Colon (tissue), 2 donors: ENCODE measurements at regions not wholly inside any gene's neighbourhood (a gene's known extent, or its start where the extent isn't known, plus 50 kb on each side); places are given as distances from the start of the nearest gene placed in this dataset.
"Not testable (repeated sequence)": the region's sequence is repeated elsewhere in the genome, so short reads cannot be mapped to it uniquely, and the experiment has no call there.

Experiments used
- FAIRE-seq: peaks from 2 replicates; lab custom pipeline; 2012; peaks lifted over from hg19 to GRCh38; lab: Jason Lieb, UNC
- donor health status: control.
- donor health status: control.

DNA sequence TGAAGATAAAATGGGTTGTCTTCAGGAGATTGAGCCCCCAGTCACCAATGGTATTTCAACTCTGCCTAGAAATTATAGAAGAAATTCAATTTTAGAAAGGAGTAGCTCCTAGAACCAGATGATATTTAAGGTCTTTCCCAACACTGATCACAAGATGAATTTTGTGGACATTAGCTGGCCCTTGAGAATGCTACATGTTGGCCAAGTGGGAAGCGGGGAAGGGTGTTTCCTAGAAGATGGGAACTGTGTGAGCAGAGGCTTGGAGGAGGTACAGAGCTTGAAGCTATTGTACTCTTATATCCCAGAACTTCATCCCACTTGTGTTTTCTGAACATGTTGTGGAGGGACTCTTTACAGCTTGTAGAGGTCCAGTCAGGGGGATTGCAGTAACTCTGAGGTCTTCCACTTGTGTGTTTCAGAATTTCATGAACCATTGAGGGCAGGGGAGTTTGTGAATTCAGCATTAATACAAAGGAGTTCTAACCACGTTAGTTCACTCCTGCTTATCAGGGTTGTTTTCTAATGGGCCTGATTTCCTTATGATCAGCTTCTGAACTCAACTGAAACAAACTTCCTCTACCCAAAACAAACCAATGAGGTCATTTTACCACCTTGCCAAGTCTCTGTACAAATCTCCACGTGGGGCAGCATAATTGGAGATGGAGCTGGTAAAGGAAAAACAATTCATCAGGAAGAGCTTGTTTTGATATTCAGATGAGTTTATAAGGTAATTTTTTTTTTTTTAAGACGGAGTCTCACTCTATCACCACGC is 152.6 kb upstream of the TPM1 start:
- no peak for FAIRE-seq

DNA sequence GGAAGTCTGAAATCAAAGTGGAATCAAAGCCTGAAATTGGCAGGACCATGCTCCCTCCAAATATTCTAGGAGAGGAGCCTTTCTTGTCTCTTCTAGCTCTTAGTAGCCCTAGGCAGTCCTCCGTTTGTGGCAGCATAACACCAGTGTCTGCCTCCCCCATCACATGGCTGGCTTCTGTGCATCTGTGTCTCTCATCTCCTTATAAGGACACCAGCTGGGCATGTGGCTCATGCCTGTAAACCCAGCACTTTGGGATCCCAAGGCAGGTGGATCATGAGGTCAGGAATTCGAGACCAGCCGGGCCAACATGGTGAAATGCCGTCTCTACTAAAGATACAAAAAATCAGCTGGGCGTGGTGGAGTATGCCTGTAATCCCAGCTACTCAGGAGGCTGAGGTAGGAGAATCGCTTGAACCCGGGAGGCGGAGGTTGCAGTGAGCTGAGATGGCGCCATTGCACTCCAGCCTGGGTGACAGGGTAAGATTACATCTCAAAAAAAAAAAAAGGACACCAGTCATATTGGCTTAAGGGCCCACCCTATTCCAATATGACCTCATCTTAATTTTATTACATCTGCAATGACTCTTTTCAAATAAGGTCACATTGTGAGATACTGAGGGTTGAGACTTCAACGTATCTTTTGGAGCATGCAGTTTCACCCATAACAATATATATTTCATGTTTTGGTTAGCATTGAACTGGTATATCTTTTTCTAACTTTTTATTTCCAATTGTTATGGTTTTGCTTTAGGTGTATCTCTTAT is 148.0 kb upstream of the TPM1 start:
- no peak for FAIRE-seq

DNA sequence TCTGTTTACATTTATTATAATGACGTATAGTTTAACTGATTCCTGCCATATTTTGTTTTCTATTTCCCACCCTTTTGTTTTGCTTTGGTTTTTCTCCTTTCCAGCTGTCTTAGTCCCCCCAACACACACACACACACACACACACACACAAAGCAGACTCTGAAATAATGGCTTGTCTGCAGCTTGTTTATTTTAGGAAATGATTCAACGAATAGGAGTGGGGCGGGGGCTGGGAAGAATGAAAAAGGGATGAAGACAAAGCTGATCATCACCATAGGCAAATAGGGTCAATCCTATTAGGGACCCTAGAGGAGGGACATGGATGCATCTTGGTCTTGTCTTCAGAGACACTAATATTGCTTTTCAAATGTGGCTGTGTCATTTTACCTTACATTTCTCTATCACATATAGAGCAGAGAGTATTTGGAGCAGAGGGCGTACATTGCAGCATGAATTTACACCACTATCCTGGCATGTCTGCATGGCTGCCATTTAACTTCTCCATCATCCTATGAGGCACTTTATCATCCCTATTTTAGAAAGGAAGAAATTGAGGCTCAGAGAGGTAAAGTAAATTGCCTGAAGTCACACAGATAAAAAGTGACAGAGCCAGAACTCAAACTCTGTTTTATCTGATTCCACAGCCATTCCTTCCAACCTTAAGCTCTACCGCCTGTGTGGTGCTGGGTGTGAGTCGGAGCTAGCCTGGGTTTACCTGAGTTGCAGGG is 147.2 kb upstream of the TPM1 start:
- FAIRE-seq = no peak

- FAIRE-seq = no peak
These were observed 146.6 kb upstream of the TPM1 start for GRCh38 chr15:62895905-62896316.

DNA sequence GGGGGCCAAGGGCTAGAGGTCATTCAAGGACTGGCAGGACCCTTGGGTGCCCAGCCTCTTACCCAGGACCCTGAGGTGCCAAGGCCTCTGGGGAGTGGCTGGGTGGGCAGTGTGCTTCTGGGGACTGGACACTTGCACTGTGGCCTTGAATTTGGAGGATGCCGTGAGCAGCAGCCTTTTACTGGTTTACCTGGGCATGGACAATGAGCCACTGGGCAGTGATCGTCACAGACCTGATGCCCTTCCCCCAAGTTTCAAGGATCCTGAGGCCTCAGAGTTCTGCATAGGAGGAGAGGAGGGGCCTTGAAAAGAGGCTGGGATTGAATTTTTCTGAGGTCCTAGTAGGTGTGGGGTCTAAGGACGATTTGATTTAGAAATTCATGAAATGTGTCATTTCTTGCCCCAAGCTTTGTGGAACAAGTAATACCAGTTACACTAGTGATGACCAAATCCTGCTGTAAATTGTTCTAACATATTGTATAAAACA is 146.1 kb upstream of the TPM1 start:
- FAIRE-seq = no peak

GRCh38 chr15:62896969-62897486 is 145.5 kb upstream of the TPM1 start:
- no peak for FAIRE-seq

DNA sequence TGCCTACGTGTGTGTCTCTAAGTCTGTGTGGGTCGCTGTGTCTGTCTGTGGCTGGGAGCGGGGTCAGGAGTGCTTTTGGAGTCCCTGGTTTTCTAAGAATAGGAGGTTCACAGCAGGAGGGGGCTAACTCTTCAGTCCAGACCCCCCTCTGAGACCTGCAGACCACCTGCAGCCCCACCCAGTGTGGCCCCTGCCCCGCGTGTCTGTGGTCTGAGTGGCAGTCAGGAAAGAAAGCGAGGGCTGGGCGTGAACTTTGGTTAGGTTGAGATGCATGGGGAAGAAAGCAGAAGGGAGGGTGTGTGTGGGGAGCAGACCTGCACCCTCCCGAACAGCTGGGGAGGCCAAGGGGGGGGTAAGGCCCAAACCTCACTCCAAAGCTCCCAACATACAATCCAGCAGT is 144.9 kb upstream of the TPM1 start:
- no peak for FAIRE-seq

DNA sequence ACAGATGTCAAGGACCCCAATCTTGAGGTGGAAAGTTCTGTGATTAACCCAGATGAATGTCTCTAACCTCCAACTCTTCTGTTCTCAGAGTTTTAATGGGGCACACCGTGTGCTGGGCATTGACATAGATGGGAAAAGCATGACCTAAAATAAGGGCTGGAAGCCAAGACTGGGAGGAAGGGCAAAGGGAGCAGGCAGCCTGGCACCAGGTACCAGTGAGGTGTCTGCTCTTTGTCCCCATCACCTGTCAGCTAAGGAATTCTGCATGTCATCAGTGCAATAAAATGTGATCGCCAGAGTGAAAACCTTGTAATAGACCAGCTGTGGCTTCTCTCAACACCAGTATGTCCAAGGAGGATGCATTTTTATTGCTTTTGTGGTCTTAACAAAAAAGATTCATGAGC is 143.5 kb upstream of the TPM1 start:
- FAIRE-seq = no peak

DNA sequence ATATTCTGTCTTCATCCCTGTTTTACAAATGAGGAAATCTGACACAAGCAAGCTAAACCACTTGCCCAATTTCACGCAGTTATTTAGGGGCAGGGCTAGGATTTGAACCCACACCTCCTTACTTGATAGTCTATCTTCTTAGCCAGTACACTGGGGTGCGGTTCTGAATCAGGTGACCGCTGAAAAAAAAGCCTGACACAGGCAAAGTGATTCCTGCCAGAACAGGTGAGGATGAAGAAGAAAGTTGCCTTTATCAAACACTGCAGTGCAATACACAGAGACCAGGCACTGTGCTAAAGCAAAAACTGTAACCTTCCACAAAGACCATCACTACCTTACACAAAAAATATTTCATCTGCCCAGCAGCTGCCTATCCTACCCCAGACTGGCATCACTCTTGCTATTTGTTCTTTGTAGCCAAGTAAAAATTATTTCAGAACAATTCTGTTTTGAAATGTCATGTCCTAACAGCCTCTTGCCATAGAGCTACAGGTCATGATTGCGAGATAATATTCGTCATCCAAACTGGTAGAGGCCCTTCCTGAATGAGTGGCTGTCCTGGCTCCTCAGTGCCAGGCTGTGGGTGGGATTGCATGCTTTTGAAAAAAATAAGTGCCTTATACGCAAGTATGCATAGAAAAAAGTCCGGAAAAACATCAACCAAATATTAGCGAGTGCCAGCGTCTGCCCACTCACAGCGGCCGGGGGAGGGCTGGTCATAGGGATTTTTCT is 142.3 kb upstream of the TPM1 start:
- FAIRE-seq = no peak

GRCh38 chr15:62901087-62901486 is 141.5 kb upstream of the TPM1 start:
- no peak for FAIRE-seq

GRCh38 chr15:62901909-62902546 is 140.5 kb upstream of the TPM1 start:
- no peak for FAIRE-seq

GRCh38 chr15:62902821-62903220 is 139.7 kb upstream of the TPM1 start:
- no peak for FAIRE-seq

GRCh38 chr15:62903437-62903836 is 139.1 kb upstream of the TPM1 start:
- FAIRE-seq = no peak

GRCh38 chr15:62904041-62904910 is 138.3 kb upstream of the TPM1 start:
- FAIRE-seq = no peak

- FAIRE-seq = no peak
These were observed 135.9 kb upstream of the TPM1 start for GRCh38 chr15:62906627-62907026.

- no peak for FAIRE-seq
These were observed 135.3 kb upstream of the TPM1 start for GRCh38 chr15:62907275-62907674.

- FAIRE-seq = not testable (repeated sequence)
These were observed 134.2 kb upstream of the TPM1 start for GRCh38 chr15:62908341-62908740.

DNA sequence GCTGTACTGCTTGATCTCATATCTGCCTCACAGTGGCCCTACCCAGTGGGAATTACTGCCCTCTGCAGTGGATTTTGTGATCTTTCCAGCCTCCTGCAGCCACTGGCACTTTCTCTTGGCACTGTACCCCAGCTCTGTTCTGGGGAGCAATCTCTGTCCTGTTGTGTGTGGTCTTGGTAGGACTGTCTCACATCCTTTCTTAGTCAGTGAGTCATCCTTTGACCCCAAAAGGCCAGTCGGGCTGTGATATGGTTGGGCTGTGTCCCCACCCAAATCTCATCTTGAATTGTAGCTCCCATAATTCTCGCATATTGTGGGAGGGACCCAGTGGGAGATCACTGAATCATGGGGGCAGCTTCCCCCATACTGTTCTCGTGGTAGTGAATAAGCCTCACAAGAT is 133.3 kb upstream of the TPM1 start:
- FAIRE-seq = no peak

DNA sequence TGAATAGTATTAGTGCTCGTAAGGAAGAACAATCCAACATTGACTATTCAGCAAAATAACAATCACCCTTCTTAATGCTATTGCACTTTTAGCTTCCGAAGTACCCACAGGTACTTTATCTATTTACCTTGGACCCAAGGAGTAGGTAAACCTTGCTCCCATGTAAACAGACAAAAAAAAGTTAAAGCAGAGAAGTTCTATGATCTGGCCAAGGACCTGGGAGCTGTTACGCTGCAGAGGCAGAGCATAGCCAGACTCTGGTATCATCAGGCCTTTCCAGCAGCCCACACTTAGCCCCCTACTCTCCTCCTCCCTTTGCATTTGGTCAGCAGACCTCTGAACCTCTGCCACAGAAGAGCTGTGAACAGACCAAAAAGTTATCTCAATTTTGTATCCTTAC is 130.3 kb upstream of the TPM1 start:
- no peak for FAIRE-seq

DNA sequence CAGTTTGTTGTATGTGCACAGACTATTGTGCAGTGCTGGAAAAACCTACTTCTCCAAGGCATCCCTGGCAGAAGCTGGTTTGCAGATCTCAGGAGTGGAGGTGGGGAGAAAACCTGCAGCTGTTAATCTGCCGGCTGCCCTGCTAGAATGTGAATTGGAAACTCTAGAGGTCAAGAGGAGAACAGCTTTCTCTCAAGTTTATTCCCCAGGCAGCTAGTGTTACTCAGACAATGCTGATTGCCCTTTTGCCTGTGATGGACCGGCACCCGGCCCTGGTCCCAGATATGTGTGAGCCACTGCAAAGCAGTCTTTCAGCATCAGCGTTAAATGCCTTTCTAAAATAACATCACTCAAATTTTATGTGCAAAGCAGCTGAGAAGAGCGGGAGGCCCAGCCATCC is 129.7 kb upstream of the TPM1 start:
- FAIRE-seq = no peak
